ENCODE measurements at regions not wholly inside any gene's neighbourhood (a gene's known extent, or its start where the extent isn't known, plus 50 kb on each side); places are given as distances from the start of the nearest gene placed in this dataset.

GRCh38 chr7:124674451-124674850 lies 91.1 kb downstream of the GPR37 start:
- H3K23me2 ChIP-seq (ENCODE audit: low read depth, low read length), result no peaks in the 10 kb centered on the region
- DNase-seq (ENCODE audit: low read depth in 1 of 2, low spot score in 2 of 2), result no peak
- 92% methylated on average over 1 of the region's 1 CpG; no CpG with 5 or more reads in 1 of the 2 experiments for WGBS, 2 experiments (ENCODE audit: extremely low coverage in 1 of 2, insufficient coverage in 1 of 2, insufficient read length in 1 of 2, insufficient replicate concordance in 2 of 2, low coverage in 1 of 2, low lambda C conversion rate in 2 of 2, missing lambda C conversion rate in 1 of 2)
- no peak overlapping the region for H2AK5ac ChIP-seq (ENCODE audit: low read depth, low read length)
- peaks cover 0 to 6% (median 0%) of the 10 kb centered on the region in 4 experiments; a peak in 1 of 7 replicates for H3K4me1 ChIP-seq (replicated peaks in 1 of 4; ENCODE audit: control insufficient read depth in 3 of 4, insufficient read depth in 4 of 4, low read length in 3 of 4)
- no peak overlapping the region for H2BK15ac ChIP-seq (ENCODE audit: low read length)
- no peak overlapping the region for H2BK12ac ChIP-seq (ENCODE audit: low read depth, low read length)
- H3K4me2 ChIP-seq (ENCODE audit: insufficient read depth in 1 of 2, low read depth in 2 of 2, low read length in 2 of 2), result no peak overlapping the region
- H2AFZ ChIP-seq (ENCODE audit: low read length), result no peak overlapping the region
- no peaks in the 10 kb centered on the region for H3K27me3 ChIP-seq (replicated peaks in 1 of 4; ENCODE audit: control insufficient read depth in 3 of 4, extremely low read depth in 1 of 4, insufficient read depth in 3 of 4, low read length in 3 of 4)
- H3K18ac ChIP-seq (ENCODE audit: extremely low read depth, low read length), result no peak overlapping the region
- CTCF ChIA-PET (ENCODE audit: partially characterized antibody), result no interaction called here
- H3K79me1 ChIP-seq (ENCODE audit: low read depth, low read length), result no peaks in the 10 kb centered on the region
- no peaks in the 10 kb centered on the region for H4K20me1 ChIP-seq (replicated peaks in 1 of 2; ENCODE audit: control insufficient read depth in 1 of 2, insufficient read depth in 2 of 2, low read length in 2 of 2)
- no peak overlapping the region for H3K4ac ChIP-seq (replicated peaks; ENCODE audit: insufficient read length, low read depth, low read length)
- H4K91ac ChIP-seq (replicated peaks; ENCODE audit: insufficient read length, low read length), result no peak overlapping the region
- H3K36me3 ChIP-seq (ENCODE audit: control insufficient read depth in 2 of 4, insufficient read depth in 4 of 4, low read length in 3 of 4), result no peaks in the 10 kb centered on the region
- no peak overlapping the region for H2BK20ac ChIP-seq (ENCODE audit: low read length)
- H2BK5ac ChIP-seq (ENCODE audit: low read depth, low read length), result no peak overlapping the region
- no peak overlapping the region for H3K23ac ChIP-seq (ENCODE audit: insufficient read length)
- H3K79me2 ChIP-seq (ENCODE audit: control insufficient read depth in 1 of 2, insufficient read depth in 2 of 2, low read length in 2 of 2), result no peaks in the 10 kb centered on the region
- H3K9ac ChIP-seq (replicated peaks in 1 of 4; ENCODE audit: extremely low read depth in 1 of 4, low read depth in 3 of 4, low read length in 3 of 4), result no peak overlapping the region
- POLR2A ChIA-PET (ENCODE audit: partially characterized antibody), result no interaction called here
- H2BK120ac ChIP-seq (replicated peaks; ENCODE audit: low read depth, low read length), result no peak overlapping the region
- H3K9me3 ChIP-seq (ENCODE audit: insufficient read depth in 2 of 2, low read depth in 1 of 2, low read length in 1 of 2), result no peaks in the 10 kb centered on the region
- no peak overlapping the region for H3K4me3 ChIP-seq (ENCODE audit: extremely low read depth in 1 of 4, insufficient read depth in 2 of 4, low read depth in 3 of 4, low read length in 4 of 4)
- no peak overlapping the region for H3K27ac ChIP-seq (ENCODE audit: low read depth, low read length)
- H4K5ac ChIP-seq (ENCODE audit: insufficient read length, low read depth, low read length), result no peak overlapping the region
- no peak overlapping the region for H3K56ac ChIP-seq (replicated peaks; ENCODE audit: insufficient read length, low read depth, low read length)
- H4K8ac ChIP-seq (ENCODE audit: extremely low read depth, insufficient read depth, low read length), result no peak overlapping the region
- TF ChIP-seq POLR2AphosphoS5 (IDR thresholded peaks at IDR 0.05; ENCODE audit: low read depth, low read length) (no peak), SUZ12 (IDR thresholded peaks at IDR 0.05; ENCODE audit: low read length) (no peak), NRF1 (IDR thresholded peaks at IDR 0.05; ENCODE audit: low read depth, low read length) (no peak), EGR1 (IDR thresholded peaks at IDR 0.05; ENCODE audit: borderline replicate concordance, low read depth, low read length) (no peak), CREB1 (IDR thresholded peaks at IDR 0.05) (no peak), SP2 (IDR thresholded peaks at IDR 0.05; ENCODE audit: low read length) (no peak), EZH2 (IDR thresholded peaks at IDR 0.05; ENCODE audit: low read depth, low read length, severe bottlenecking) (no peak), ASH2L (IDR thresholded peaks at IDR 0.05; ENCODE audit: low read length) (no peak)
- TF ChIP-seq, protein P1, sequence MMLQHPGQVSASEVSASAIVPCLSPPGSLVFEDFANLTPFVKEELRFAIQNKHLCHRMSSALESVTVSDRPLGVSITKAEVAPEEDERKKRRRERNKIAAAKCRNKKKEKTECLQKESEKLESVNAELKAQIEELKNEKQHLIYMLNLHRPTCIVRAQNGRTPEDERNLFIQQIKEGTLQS (IDR thresholded peaks at IDR 0.05; ENCODE audit: insufficient read depth, low read depth, low read length), result no peak
- H3K14ac ChIP-seq (ENCODE audit: insufficient read length), result no peak overlapping the region
- FAIRE-seq, result no peak
